LNCAP (cell line): ENCODE measurements at regions not wholly inside any gene's neighbourhood (a gene's known extent, or its start where the extent isn't known, plus 50 kb on each side); places are given as distances from the start of the nearest gene placed in this dataset.

Experiments
- TF ChIP-seq, protein P1 (sequence below): fragments of 450-650 bp; IDR thresholded peaks from 2 replicates; pipeline ENCODE4 v1.5.1; 2017; ENCODE audit warnings: mild to moderate bottlenecking

DNA sequence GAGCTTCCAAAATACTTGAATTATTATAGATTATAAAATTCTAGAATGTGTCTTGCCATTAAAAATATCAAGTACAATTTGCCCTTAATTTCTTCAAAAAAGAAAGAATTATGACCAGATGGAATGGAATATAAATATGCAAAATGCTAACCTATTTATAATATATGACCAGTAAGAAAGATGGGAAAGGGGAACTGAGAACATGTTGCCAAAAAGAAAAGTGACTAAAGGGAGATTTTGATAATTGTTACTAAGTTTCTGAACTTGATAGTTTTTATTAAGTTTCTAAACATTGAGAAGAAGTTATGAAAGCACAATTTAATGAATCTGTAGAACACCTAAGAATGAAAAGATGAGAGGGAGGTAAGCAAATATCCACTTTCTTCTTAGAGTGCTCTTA lies 188.4 kb upstream of the NR4A3 start:
- TF ChIP-seq, protein P1, sequence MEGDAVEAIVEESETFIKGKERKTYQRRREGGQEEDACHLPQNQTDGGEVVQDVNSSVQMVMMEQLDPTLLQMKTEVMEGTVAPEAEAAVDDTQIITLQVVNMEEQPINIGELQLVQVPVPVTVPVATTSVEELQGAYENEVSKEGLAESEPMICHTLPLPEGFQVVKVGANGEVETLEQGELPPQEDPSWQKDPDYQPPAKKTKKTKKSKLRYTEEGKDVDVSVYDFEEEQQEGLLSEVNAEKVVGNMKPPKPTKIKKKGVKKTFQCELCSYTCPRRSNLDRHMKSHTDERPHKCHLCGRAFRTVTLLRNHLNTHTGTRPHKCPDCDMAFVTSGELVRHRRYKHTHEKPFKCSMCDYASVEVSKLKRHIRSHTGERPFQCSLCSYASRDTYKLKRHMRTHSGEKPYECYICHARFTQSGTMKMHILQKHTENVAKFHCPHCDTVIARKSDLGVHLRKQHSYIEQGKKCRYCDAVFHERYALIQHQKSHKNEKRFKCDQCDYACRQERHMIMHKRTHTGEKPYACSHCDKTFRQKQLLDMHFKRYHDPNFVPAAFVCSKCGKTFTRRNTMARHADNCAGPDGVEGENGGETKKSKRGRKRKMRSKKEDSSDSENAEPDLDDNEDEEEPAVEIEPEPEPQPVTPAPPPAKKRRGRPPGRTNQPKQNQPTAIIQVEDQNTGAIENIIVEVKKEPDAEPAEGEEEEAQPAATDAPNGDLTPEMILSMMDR: no peak

DNA sequence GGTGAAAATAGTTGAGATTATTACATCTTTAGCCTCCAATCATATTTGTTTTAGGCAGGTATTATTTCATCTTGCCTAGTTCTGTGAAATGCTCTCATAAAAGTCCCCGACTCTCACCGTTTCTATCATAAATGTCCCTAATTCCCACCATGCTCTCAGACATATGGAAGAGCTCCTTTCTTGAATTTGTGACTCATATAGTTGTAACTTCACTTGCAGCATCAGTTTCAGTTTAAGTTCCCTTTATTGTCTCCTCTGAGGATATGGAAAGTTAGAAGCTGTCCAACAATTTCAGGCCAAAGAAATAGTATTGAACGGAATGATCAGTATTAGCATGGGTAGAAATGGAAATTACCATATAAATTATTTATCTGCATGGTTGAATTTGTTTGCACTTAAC lies 187.5 kb upstream of the NR4A3 start:
- TF ChIP-seq, protein P1: no peak

DNA sequence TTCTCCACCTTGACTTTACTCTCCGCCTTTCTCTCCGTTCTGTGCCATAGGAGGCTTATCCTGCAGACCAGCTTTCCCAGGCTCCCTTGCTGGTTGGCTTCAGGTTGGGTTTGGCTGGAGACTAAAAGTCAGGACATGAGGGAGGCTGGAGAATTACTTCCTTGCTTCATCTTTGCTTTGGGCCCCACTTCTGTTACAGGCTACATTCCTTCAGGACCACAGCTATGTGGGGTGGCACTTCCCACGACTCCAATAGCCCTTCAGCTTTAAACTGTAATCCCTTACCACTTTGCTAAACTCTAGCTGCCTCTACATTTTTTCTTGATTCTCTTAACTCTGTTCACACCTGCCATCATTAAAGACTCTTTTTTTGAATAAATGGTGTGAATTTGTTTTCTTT lies 186.7 kb upstream of the NR4A3 start:
- TF ChIP-seq, protein P1: no peak

DNA sequence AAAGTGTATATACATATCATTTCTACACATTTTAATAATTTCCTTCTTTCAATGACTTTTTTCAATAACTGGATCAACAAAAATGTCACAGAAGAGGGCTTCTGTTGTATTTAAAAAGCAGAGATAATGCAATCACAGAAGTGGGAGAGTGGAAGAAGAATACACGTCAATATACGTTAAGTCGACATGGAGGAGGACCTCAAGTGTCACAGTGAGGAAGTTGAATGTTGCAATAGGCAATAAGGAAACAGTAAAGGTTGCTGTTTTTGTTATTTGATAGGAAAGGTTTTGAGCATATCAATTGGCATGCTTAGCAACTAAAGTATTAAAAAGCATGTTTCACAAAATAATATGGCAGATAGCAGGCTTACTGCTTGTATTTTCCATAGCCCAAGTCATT lies 184.0 kb upstream of the NR4A3 start:
- TF ChIP-seq, protein P1: no peak

DNA sequence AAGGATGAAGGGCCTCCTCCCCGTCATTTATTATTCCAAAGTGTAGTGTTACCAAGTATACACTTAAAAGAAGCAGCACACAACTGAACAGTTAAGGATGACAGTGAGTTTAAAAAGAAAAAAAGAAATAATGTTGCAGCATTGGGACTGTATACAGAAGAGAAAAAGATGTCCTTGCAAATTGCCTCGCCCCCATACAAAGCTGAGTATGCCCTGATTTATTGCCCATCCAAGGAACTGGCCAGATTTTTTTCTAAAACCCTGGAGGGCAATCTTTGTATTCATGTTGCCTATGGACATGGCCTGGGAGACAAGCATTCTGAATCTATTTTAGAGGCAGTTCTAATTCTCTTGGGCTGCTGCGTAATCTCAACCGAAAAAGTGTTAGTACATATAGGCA lies 182.7 kb upstream of the NR4A3 start:
- TF ChIP-seq, protein P1: no peak

DNA sequence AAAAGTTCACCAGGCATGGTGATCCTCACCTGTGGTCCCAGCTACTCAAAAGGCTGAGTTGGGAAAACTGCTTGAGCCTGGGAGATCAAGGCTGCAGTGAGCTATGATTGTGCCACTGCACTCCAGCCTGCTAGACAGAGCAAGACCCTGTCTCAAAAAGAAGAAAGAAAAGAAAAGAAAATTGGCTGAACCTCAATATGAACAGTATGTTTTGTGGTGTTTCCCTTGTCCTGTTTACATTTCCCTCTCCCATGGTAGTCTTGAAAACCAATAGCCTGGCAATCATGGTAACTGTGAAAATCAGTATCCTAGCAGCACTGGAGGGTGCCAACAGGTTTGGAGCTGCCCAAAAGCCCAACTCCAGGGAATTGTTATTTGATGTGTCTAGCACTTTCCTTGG lies 174.1 kb upstream of the NR4A3 start:
- TF ChIP-seq, protein P1: no peak

DNA sequence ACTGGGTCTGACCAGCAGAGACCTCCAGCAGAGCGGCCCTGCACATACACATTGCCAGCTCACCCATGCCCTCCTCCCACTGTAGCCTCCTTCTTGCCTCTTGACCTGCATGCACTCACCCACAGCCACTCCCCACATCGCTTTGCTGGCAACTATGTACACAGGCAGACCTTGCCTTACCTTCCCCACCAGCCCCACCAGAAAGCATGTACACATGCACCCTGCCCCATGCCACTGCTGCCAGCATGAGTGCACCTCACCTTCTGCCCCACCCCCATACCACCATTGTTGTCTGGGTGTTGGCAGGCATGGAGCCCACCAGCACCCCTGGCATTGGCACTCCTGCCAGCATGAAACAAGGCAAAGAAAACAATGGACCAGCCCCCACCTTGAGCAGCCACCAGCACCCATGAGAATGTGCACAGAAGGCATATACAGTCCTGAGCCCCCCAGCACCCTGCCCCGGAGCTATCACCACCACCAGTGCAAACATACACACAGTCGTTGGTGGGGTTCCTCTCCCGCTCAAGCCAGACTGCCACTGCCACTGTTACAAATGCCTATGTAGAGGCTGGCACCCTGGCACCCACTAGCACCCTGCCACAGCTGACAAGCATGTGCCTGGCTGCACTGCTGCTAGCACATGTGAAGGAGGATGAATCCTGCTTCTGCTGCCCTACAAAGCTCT lies 171.4 kb upstream of the NR4A3 start:
- TF ChIP-seq, protein P1: no peak

DNA sequence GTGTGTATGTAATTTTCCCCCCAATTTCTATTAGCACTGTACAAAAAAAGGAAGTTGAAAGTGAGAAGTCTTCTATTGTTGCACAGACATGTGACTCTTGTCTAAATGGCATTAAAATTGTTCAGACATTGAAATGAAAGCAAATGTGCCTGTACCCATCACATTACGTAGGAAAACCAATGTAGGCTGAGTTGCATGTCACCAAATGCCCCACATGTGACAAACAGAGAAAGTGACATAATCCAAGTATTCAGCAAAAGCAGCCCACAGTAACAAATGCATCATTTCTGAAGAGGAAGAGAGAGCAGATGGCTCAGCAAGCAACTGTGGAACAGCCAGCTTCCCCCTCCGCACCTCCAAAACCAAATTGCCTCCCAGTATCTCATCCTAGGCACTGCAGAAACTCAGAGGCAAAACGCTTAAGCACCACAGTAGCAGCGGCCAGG lies 161.5 kb upstream of the NR4A3 start:
- TF ChIP-seq, protein P1: no peak
